GM18505 (cell line): ENCODE measurements at regions not wholly inside any gene's neighbourhood (a gene's known extent, or its start where the extent isn't known, plus 50 kb on each side); places are given as distances from the start of the nearest gene placed in this dataset.

Experiments used
- ATAC-seq: cut with Tn5 transposase; IDR thresholded peaks from one replicate; pipeline ENCODE4 v1.9.1; 2021; ENCODE audit not compliant: unreplicated experiment
- POLR2A ChIP-seq: IDR thresholded peaks from 4 replicates; pipeline ENCODE4 v1.6.1; 2011; ENCODE audit warnings: borderline replicate concordance; ENCODE audit not compliant: insufficient read depth, insufficient read length; ENCODE audit errors: extremely low read depth

- no peak for ATAC-seq
- no peak for TF ChIP-seq POLR2A
These were observed 958.3 kb upstream of the CDH9 start for GRCh38 chr5:27996665-27997064.

GRCh38 chr5:27995867-27996266 is 957.5 kb upstream of the CDH9 start:
- no peak for TF ChIP-seq POLR2A
- ATAC-seq = no peak

- TF ChIP-seq POLR2A = no peak
- ATAC-seq = no peak
These were observed 939.9 kb upstream of the CDH9 start for GRCh38 chr5:27978322-27978721.

- ATAC-seq = no peak
- no peak for TF ChIP-seq POLR2A
These were observed 930.8 kb upstream of the CDH9 start for GRCh38 chr5:27969157-27969556.

GRCh38 chr5:27963050-27963783 is 924.8 kb upstream of the CDH9 start:
- TF ChIP-seq POLR2A = no peak
- no peak for ATAC-seq

GRCh38 chr5:27962198-27962597 is 923.8 kb upstream of the CDH9 start:
- no peak for ATAC-seq
- no peak for TF ChIP-seq POLR2A

GRCh38 chr5:27947088-27947487 is 908.7 kb upstream of the CDH9 start:
- TF ChIP-seq POLR2A = no peak

GRCh38 chr5:27944471-27944870 is 906.1 kb upstream of the CDH9 start:
- no peak for ATAC-seq
- no peak for TF ChIP-seq POLR2A

More at GRCh38 chr5:27947088-27947487, 908.7 kb upstream of the CDH9 start:
- no peak for ATAC-seq

- no peak for TF ChIP-seq POLR2A
- no peak for ATAC-seq
These were observed 900.6 kb upstream of the CDH9 start for GRCh38 chr5:27938989-27939388.

- no peak for ATAC-seq
- TF ChIP-seq POLR2A = no peak
These were observed 889.7 kb upstream of the CDH9 start for GRCh38 chr5:27928060-27928459.

GRCh38 chr5:27911216-27911615 is 872.8 kb upstream of the CDH9 start:
- no peak for ATAC-seq
- no peak for TF ChIP-seq POLR2A

- ATAC-seq = no peak
These were observed 870.0 kb upstream of the CDH9 start for GRCh38 chr5:27908341-27908740.

GRCh38 chr5:27906931-27907601 is 868.7 kb upstream of the CDH9 start:
- TF ChIP-seq POLR2A = no peak
- no peak for ATAC-seq

More at GRCh38 chr5:27908341-27908740, 870.0 kb upstream of the CDH9 start:
- TF ChIP-seq POLR2A = no peak

GRCh38 chr5:27906481-27906880 is 868.1 kb upstream of the CDH9 start:
- ATAC-seq = no peak
- TF ChIP-seq POLR2A = no peak

GRCh38 chr5:27900761-27901160 is 862.4 kb upstream of the CDH9 start:
- no peak for ATAC-seq
- TF ChIP-seq POLR2A = no peak

GRCh38 chr5:27876071-27876470 is 837.7 kb upstream of the CDH9 start:
- ATAC-seq = no peak
- TF ChIP-seq POLR2A = no peak
